Upper lobe of right lung (tissue), 1 donor: ENCODE measurements at regions not wholly inside any gene's neighbourhood (a gene's known extent, or its start where the extent isn't known, plus 50 kb on each side); places are given as distances from the start of the nearest gene placed in this dataset.

Experiments used
- ATAC-seq: fragments of 200-7000 bp; cut with Tn5 transposase; one replicate; pipeline ENCODE4 v1.9.1; 2020; ENCODE audit warnings: mild to moderate bottlenecking, moderate library complexity
- DNase-seq: peaks from one replicate; pipeline ENCODE4 v3.0.0-alpha.2; 2020
- H3K27ac ChIP-seq: fragments of 200-600 bp; one replicate; pipeline ENCODE4 v1.8.0; 2022
- H3K27me3 ChIP-seq: fragments of 200-600 bp; one replicate; pipeline ENCODE4 v1.8.0; 2022; ENCODE audit warnings: mild to moderate bottlenecking
- H3K36me3 ChIP-seq: fragments of 200-600 bp; one replicate; pipeline ENCODE4 v1.8.0; 2022
- H3K4me1 ChIP-seq: fragments of 200-600 bp; one replicate; pipeline ENCODE4 v1.8.0; 2022
- H3K4me3 ChIP-seq: fragments of 200-600 bp; one replicate; pipeline ENCODE4 v1.8.0; 2022; ENCODE audit warnings: mild to moderate bottlenecking
- H3K9me3 ChIP-seq: fragments of 200-600 bp; one replicate; pipeline ENCODE4 v1.8.0; 2022
- CTCF ChIP-seq: fragments of 200-600 bp; IDR thresholded peaks from one replicate; pipeline ENCODE4 v1.8.0; 2022; ENCODE audit warnings: antibody characterized with exemption
- intact Hi-C: fragments of 100-400 bp; cut with DNase I; formaldehyde crosslinking; loops from one replicate; pipeline ENCODE4 v1.11.0; 2022
- donor health status: DM: no; HTN: yes; CAD: no; lungs with severe emphysema.

GRCh38 chr17:12429116-12429515, 236.6 kb upstream of the MYOCD start:
- no peaks in the 10 kb centered on the region for H3K27me3 ChIP-seq
- H3K4me3 ChIP-seq: no peak overlapping the region
- no peaks in the 10 kb centered on the region for H3K9me3 ChIP-seq
- H3K36me3 ChIP-seq: no peaks in the 10 kb centered on the region
- H3K27ac ChIP-seq: no peak overlapping the region
- DNase-seq (no peak), ATAC-seq (no peak)
- TF ChIP-seq CTCF: no peak
- no peaks in the 10 kb centered on the region for H3K4me1 ChIP-seq
- intact Hi-C loops: no loop called here

DNA sequence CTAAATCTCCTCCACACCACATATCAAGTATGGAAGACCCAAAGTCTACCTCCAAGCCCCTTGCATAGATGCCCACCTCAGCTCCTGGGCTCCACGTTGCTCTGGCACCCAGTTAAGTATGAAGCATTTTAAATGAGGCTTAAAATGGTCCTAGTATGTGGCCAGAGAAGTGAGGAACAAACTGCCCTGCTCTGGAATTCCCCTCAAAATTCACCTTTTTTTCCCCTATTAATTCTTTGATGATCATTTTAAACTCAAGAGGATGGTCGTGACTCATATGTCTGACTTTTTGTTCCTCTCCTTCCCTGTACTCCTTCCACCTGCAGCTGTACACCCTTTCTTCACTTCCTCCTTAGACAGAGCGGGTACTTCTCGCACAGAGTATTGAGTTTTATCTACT, 234.5 kb upstream of the MYOCD start:
- no peaks in the 10 kb centered on the region for H3K27me3 ChIP-seq
- no peaks in the 10 kb centered on the region for H3K9me3 ChIP-seq
- TF ChIP-seq CTCF: no peak
- ATAC-seq: no peak
- H3K4me1 ChIP-seq: no peaks in the 10 kb centered on the region
- DNase-seq: no peak
- no peaks in the 10 kb centered on the region for H3K36me3 ChIP-seq
- H3K27ac ChIP-seq: no peak overlapping the region
- no peak overlapping the region for H3K4me3 ChIP-seq
- intact Hi-C loops: no loop called here

- intact Hi-C loops: no loop called here
- H3K27me3 ChIP-seq: no peaks in the 10 kb centered on the region
- H3K4me1 ChIP-seq: no peaks in the 10 kb centered on the region
- DNase-seq (no peak), ATAC-seq (no peak)
- no peaks in the 10 kb centered on the region for H3K9me3 ChIP-seq
- no peaks in the 10 kb centered on the region for H3K36me3 ChIP-seq
- TF ChIP-seq CTCF: no peak
- no peak overlapping the region for H3K4me3 ChIP-seq
- no peak overlapping the region for H3K27ac ChIP-seq
These were observed 227.5 kb upstream of the MYOCD start for GRCh38 chr17:12438212-12438611.

- no peak overlapping the region for H3K4me3 ChIP-seq
- H3K27me3 ChIP-seq: no peaks in the 10 kb centered on the region
- no peaks in the 10 kb centered on the region for H3K9me3 ChIP-seq
- no peak for DNase-seq
- ATAC-seq: no peak
- H3K36me3 ChIP-seq: no peaks in the 10 kb centered on the region
- TF ChIP-seq CTCF: no peak
- no peaks in the 10 kb centered on the region for H3K4me1 ChIP-seq
- intact Hi-C loops: no loop called here
- no peak overlapping the region for H3K27ac ChIP-seq
These were observed 226.7 kb upstream of the MYOCD start for GRCh38 chr17:12438813-12439586.

GRCh38 chr17:12445331-12445730, 220.4 kb upstream of the MYOCD start:
- ATAC-seq: no peak
- Histone ChIP-seq H3K27me3 (no peaks in the 10 kb centered on the region), H3K9me3 (no peaks in the 10 kb centered on the region), H3K36me3 (no peaks in the 10 kb centered on the region), H3K27ac (no peak overlapping the region), H3K4me1 (no peaks in the 10 kb centered on the region), H3K4me3 (no peak overlapping the region)
- TF ChIP-seq CTCF: no peak
- DNase-seq: no peak
- intact Hi-C loops: no loop called here

GRCh38 chr17:12457493-12457892, 208.2 kb upstream of the MYOCD start:
- intact Hi-C loops: no loop called here
- no peaks in the 10 kb centered on the region for H3K36me3 ChIP-seq
- no peaks in the 10 kb centered on the region for H3K27me3 ChIP-seq
- DNase-seq (no peak), ATAC-seq (no peak)
- H3K9me3 ChIP-seq: peaks cover 5% of the 10 kb centered on the region
- H3K27ac ChIP-seq: no peak overlapping the region
- no peaks in the 10 kb centered on the region for H3K4me1 ChIP-seq
- TF ChIP-seq CTCF: no peak
- H3K4me3 ChIP-seq: no peak overlapping the region
